A549 (cell line): ENCODE measurements at regions not wholly inside any gene's neighbourhood (a gene's known extent, or its start where the extent isn't known, plus 50 kb on each side); places are given as distances from the start of the nearest gene placed in this dataset.

Experiments used
- ATAC-seq, 2 experiments: fragments of 200-7000 bp in 1 of 2; fragments of >200 bp in 1 of 2; cut with Nextera tagmentation in 1 of 2; cut with Tn5 transposase in 1 of 2; 3 replicates each; pipeline versions ENCODE4 v1.8.0 to v1.9.1; 2018 to 2020; ENCODE audit warnings: mild to moderate bottlenecking in 1 of 2, moderate library complexity in 1 of 2
- CTCF ChIA-PET: fragments of 300-600 bp; sonication (Branson Sonifier 250); formaldehyde crosslinking; extraction: SDS; loops from one replicate; lab custom pipeline; 2021; ENCODE audit warnings: antibody characterized with exemption, inconsistent platforms; lab: Yijun Ruan, JAX
- POLR2A ChIA-PET: fragments of 350-600 bp; formaldehyde crosslinking; extraction: SDS; loops from one replicate; lab custom pipeline; 2021; ENCODE audit warnings: antibody characterized with exemption, inconsistent platforms; lab: Yijun Ruan, JAX
- DNase-seq, 2 experiments: peaks; one replicate each; pipeline versions ENCODE4 v3.0.0 to v3.0.0-alpha.2; 2011 to 2016; ENCODE audit warnings: low read depth in 1 of 2, low spot score in 1 of 2
- FAIRE-seq: peaks from 2 replicates; lab custom pipeline; 2011; peaks lifted over from hg19 to GRCh38; lab: Jason Lieb, UNC
- H3K27ac ChIP-seq, 2 experiments: fragments of >200 bp; sonication (Bioruptor Twin); formaldehyde crosslinking; 3 replicates each; pipeline ENCODE4 v1.5.1; 2016 to 2017
- H3K4me1 ChIP-seq: fragments of >200 bp; sonication (Bioruptor Twin); formaldehyde crosslinking; 3 replicates; pipeline ENCODE4 v1.6.1; 2016
- H3K4me2 ChIP-seq: fragments of >200 bp; sonication (Bioruptor Twin); formaldehyde crosslinking; 3 replicates; pipeline ENCODE4 v1.6.1; 2016
- H3K4me3 ChIP-seq: fragments of >200 bp; sonication (Bioruptor Twin); formaldehyde crosslinking; 3 replicates; pipeline ENCODE4 v1.5.1; 2016
- H3K9me3 ChIP-seq: fragments of >200 bp; sonication (Bioruptor Twin); formaldehyde crosslinking; 3 replicates; pipeline ENCODE4 v1.6.1; 2016
- BCL3 ChIP-seq: fragments of >200 bp; sonication (Bioruptor Twin); formaldehyde crosslinking; IDR thresholded peaks from 3 replicates; pipeline ENCODE4 v1.6.1; 2016
- BHLHE40 ChIP-seq: IDR thresholded peaks from 2 replicates; pipeline ENCODE4 v1.6.1; 2012; ENCODE audit warnings: low read depth, low read length, inconsistent platforms
- CBX2 ChIP-seq: fragments of 200-600 bp; sonication (generic); IDR thresholded peaks from 2 replicates; pipeline ENCODE4 v1.6.1; 2016; ENCODE audit warnings: low read depth, mild to moderate bottlenecking, borderline replicate concordance
- CBX8 ChIP-seq: fragments of 200-600 bp; sonication (generic); IDR thresholded peaks from 2 replicates; pipeline ENCODE4 v1.6.1; 2016
- CHD4 ChIP-seq: fragments of 200-600 bp; sonication (generic); IDR thresholded peaks from 2 replicates; pipeline ENCODE4 v1.6.1; 2016; ENCODE audit warnings: antibody characterized with exemption, mild to moderate bottlenecking, borderline replicate concordance
- CTCF ChIP-seq: fragments of >200 bp; sonication (Bioruptor Twin); formaldehyde crosslinking; IDR thresholded peaks from 3 replicates; pipeline ENCODE4 v1.5.1; 2016
- EHF ChIP-seq: fragments of 250-450 bp; sonication (Bioruptor Pico); IDR thresholded peaks from 2 replicates; pipeline ENCODE4 v1.5.0; 2020; ENCODE audit warnings: mild to moderate bottlenecking
- FOSL2 ChIP-seq, 2 experiments: fragments of 450-650 bp in 1 of 2; fragments of >200 bp in 1 of 2; sonication (Bioruptor Twin) in 1 of 2; formaldehyde crosslinking; IDR thresholded peaks; 2 replicates each; pipeline versions ENCODE4 v1.5.0 to v1.6.1; 2016 to 2020; ENCODE audit warnings: mild to moderate bottlenecking in 1 of 2, moderate library complexity in 1 of 2
- GATA3 ChIP-seq: IDR thresholded peaks from 2 replicates; pipeline ENCODE4 v1.6.1; 2012; ENCODE audit warnings: borderline replicate concordance
- HES2 ChIP-seq: fragments of >200 bp; sonication (Bioruptor Twin); formaldehyde crosslinking; IDR thresholded peaks from 2 replicates; pipeline ENCODE4 v1.6.1; 2016
- HEYL ChIP-seq: fragments of 250-450 bp; sonication (Bioruptor Pico); IDR thresholded peaks from 2 replicates; pipeline ENCODE4 v1.8.0; 2021; ENCODE audit warnings: mild to moderate bottlenecking, moderate library complexity
- HOXB13 ChIP-seq: fragments of 250-450 bp; sonication (Bioruptor Pico); IDR thresholded peaks from 2 replicates; pipeline ENCODE4 v1.5.0; 2020; ENCODE audit warnings: low read depth, mild to moderate bottlenecking, moderate library complexity
- HOXB5 ChIP-seq: fragments of 250-450 bp; sonication (Bioruptor Pico); IDR thresholded peaks from 2 replicates; pipeline ENCODE4 v1.5.0; 2020; ENCODE audit warnings: mild to moderate bottlenecking, moderate library complexity
- JUN ChIP-seq, 2 experiments: fragments of >200 bp; sonication (Bioruptor Twin); formaldehyde crosslinking; IDR thresholded peaks; 2 replicates in 1 of 2; 3 replicates in 1 of 2; pipeline ENCODE4 v1.6.1; 2016 to 2017
- JUNB ChIP-seq: fragments of >200 bp; sonication (Bioruptor Twin); formaldehyde crosslinking; IDR thresholded peaks from 2 replicates; pipeline ENCODE4 v1.6.1; 2016
- MAFK ChIP-seq: fragments of 450-650 bp; IDR thresholded peaks from 2 replicates; pipeline ENCODE4 v1.6.1; 2014; ENCODE audit not compliant: partially characterized antibody
- MAZ ChIP-seq: fragments of 150-350 bp; IDR thresholded peaks from 2 replicates; pipeline ENCODE4 v1.6.1; 2014; ENCODE audit warnings: antibody characterized with exemption, low read depth, low read length, borderline replicate concordance
- MYC ChIP-seq: IDR thresholded peaks from 2 replicates; pipeline ENCODE4 v1.6.1; 2012; ENCODE audit warnings: mild to moderate bottlenecking, inconsistent platforms, low read length, improper control_type of control experiment, borderline replicate concordance
- NPAS2 ChIP-seq: fragments of 250-450 bp; sonication (Bioruptor Pico); IDR thresholded peaks from 2 replicates; pipeline ENCODE4 v1.8.0; 2022; ENCODE audit warnings: mild to moderate bottlenecking, moderate library complexity, borderline replicate concordance
- POLR2AphosphoS2 ChIP-seq: conservative IDR thresholded peaks from 2 replicates; pipeline ENCODE4 v1.6.1; 2012; ENCODE audit warnings: low read length, improper control_type of control experiment, inconsistent platforms
- RARB ChIP-seq: fragments of 250-450 bp; sonication (Bioruptor Pico); IDR thresholded peaks from 2 replicates; pipeline ENCODE4 v1.8.0; 2021; ENCODE audit warnings: mild to moderate bottlenecking, moderate library complexity
- RCOR1 ChIP-seq: fragments of 150-350 bp; IDR thresholded peaks from 2 replicates; pipeline ENCODE4 v1.6.1; 2014; ENCODE audit warnings: antibody characterized with exemption, low read length, low read depth
- REST ChIP-seq: fragments of 200-600 bp; sonication (generic); IDR thresholded peaks from 2 replicates; pipeline ENCODE4 v1.6.1; 2016; ENCODE audit warnings: antibody characterized with exemption, mild to moderate bottlenecking, moderate library complexity
- RFX5 ChIP-seq: fragments of 450-650 bp; IDR thresholded peaks from 2 replicates; pipeline ENCODE4 v1.7.1; 2014; ENCODE audit warnings: antibody characterized with exemption, mild to moderate bottlenecking, moderate library complexity
- RNF2 ChIP-seq: fragments of 200-600 bp; sonication (generic); IDR thresholded peaks from 2 replicates; pipeline ENCODE4 v1.6.1; 2016; ENCODE audit warnings: low read depth, mild to moderate bottlenecking, antibody characterized with exemption, moderate library complexity, borderline replicate concordance
- SREBF2 ChIP-seq: fragments of 450-650 bp; IDR thresholded peaks from 2 replicates; pipeline ENCODE4 v1.6.1; 2014; ENCODE audit warnings: mild to moderate bottlenecking, moderate library complexity
- USF2 ChIP-seq: fragments of 450-650 bp; IDR thresholded peaks from 2 replicates; pipeline ENCODE4 v1.6.1; 2014; ENCODE audit warnings: antibody characterized with exemption
- ZC3H11A ChIP-seq: fragments of 450-650 bp; IDR thresholded peaks from 2 replicates; pipeline ENCODE4 v1.6.1; 2014; ENCODE audit warnings: antibody characterized with exemption, mild to moderate bottlenecking
- ZNF302 ChIP-seq: fragments of 250-450 bp; sonication (Bioruptor Pico); IDR thresholded peaks from 2 replicates; pipeline ENCODE4 v1.9.0; 2021; ENCODE audit warnings: inconsistent platforms, mild to moderate bottlenecking, moderate library complexity
- WGBS: methylation state at CpG from one replicate; pipeline ENCODE4 v1.1.6; 2017; ENCODE audit errors: missing lambda C conversion rate; 5-methylcytosine and 5-hydroxymethylcytosine counted together

GRCh38 chr7:12157517-12157916, 53.6 kb upstream of the TMEM106B start:
- peaks cover 30% of the 10 kb centered on the region for H3K4me1 ChIP-seq
- DNase-seq = no peak
- peak overlapping the region; percentile 71; the same call in 2 of the 3 replicates for H3K4me2 ChIP-seq
- CTCF ChIA-PET = no interaction called here
- peak overlapping the region; percentile 73 to 80; a peak in 4 of 6 replicates for H3K27ac ChIP-seq
- no peak for TF ChIP-seq JUN (IDR thresholded peaks at IDR 0.05)
- TF ChIP-seq, all 56 proteins: peak for 0
- 95% methylated on average over 1 of the region's 1 CpG for WGBS
- Histone ChIP-seq H3K4me3 (no peak overlapping the region), H3K9me3 (no peaks in the 10 kb centered on the region)
- ATAC-seq = no peak
- POLR2A ChIA-PET = no interaction called here
- no peak for FAIRE-seq

- DNase-seq (peak; percentile 17 to 79), FAIRE-seq (no peak), ATAC-seq (peak; percentile 97 to 98)
- ChIA-PET CTCF (interaction anchor here (1.2 kb wide), 1 partner anchor 91 kb away, joined by 3 read pairs; no protein-coding TSS in a partner anchor), POLR2A (interaction anchor here (1.2 kb wide), 1 partner anchor 52 kb away, joined by 6 read pairs; the partner anchor contains the start of gene TMEM106B)
- 8% methylated on average over 6 of the region's 6 CpGs for WGBS
- peak overlapping the region; percentile 71 for H3K4me2 ChIP-seq
- peaks cover 3% of the 10 kb centered on the region; the same call in 2 of the 3 replicates for H3K9me3 ChIP-seq
- H3K4me1 ChIP-seq = peaks cover 39% of the 10 kb centered on the region
- H3K27ac ChIP-seq = peak overlapping the region; percentile 80 to 87
- H3K4me3 ChIP-seq = no peak overlapping the region
- TF ChIP-seq BHLHE40 (no peak), RNF2 (no peak), FOSL2 (IDR thresholded peaks at IDR 0.05) (peak; percentile 53; the same call in 1 of the 2 replicates), FOSL2 (CRISPR knock-in tag; IDR thresholded peaks at IDR 0.05) (peak; percentile 73), HEYL (CRISPR knock-in tag) (no peak), CBX8 (no peak), ZNF302 (CRISPR knock-in tag) (no peak), NPAS2 (CRISPR knock-in tag) (no peak), POLR2AphosphoS2 (no peak), REST (no peak), BCL3 (peak; percentile 53; the same call in 1 of the 3 replicates), MYC (no peak), MAFK (no peak), RFX5 (no peak), CHD4 (no peak), GATA3 (peak; percentile 94), SREBF2 (no peak), EHF (CRISPR knock-in tag) (no peak), RCOR1 (no peak), ZC3H11A (no peak), CTCF (no peak), JUNB (peak; percentile 54; the same call in 1 of the 2 replicates), CBX2 (no peak), HOXB5 (CRISPR knock-in tag) (no peak), USF2 (no peak), HOXB13 (CRISPR knock-in tag) (no peak), MAZ (no peak), HES2 (no peak), RARB (no peak)
These were observed 52.6 kb upstream of the TMEM106B start for GRCh38 chr7:12158334-12159060.
